ENCODE measurements at regions not wholly inside any gene's neighbourhood (a gene's known extent, or its start where the extent isn't known, plus 50 kb on each side); places are given as distances from the start of the nearest gene placed in this dataset.

DNA sequence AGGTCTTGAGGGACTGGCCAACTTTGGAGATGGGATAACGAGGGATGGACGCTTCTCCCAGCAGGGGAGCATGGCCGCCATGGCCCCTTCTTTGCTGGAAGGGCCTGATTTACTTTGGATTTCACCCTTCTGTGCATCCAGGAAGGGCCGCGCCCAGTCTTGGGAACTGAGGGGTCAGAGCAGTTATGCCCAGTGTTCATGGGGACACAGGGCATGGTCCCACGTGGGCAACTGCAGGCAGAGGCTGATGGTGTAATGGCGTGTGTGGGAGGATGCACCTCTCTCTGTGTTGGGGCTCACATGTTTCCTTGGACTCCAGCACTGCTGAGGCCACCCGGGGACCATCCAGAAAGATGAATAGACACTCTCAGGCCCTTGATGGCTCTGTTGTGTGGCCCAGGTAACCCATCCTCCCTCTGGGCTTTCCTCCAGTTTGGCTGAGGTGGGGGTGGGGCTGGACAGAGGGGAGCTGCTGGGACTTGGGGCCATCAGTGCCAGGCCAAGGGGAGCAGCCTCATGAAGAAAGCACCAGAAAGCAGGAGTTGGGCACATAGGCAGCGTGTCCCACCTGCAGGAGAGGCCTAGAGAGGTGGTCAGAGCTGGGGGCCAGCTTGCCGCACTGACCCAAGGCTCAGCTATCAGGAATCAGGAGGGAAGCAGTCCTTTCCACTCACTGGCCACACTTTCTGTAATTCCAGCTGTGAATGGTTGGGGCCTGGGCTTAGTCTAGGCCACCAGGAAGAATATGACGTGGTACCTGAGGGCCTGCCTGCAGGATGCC, 1033.9 kb downstream of the TBC1D22A start:
- H3K4me1 Mint-ChIP-seq = no peaks in the 10 kb centered on the region
- peaks cover 2% of the 10 kb centered on the region for H3K36me3 Mint-ChIP-seq (ENCODE audit: low read depth)
- peaks cover 3% of the 10 kb centered on the region for H3K27me3 Mint-ChIP-seq (ENCODE audit: low read depth)
- H3K4me3 Mint-ChIP-seq = no peak overlapping the region
- no peak for TF ChIP-seq CTCF (conservative IDR thresholded peaks at IDR 0.05)
- peaks cover 8% of the 10 kb centered on the region for H3K9me3 Mint-ChIP-seq
- no peak for DNase-seq (ENCODE audit: low read depth, low spot score)
- no peak overlapping the region for H3K27ac Mint-ChIP-seq (ENCODE audit: unreplicated experiment)

GRCh38 chr22:47795477-47796127, 1033.2 kb downstream of the TBC1D22A start:
- DNase-seq (ENCODE audit: low read depth, low spot score) = no peak
- no peak overlapping the region for H3K4me3 Mint-ChIP-seq
- no peak overlapping the region for H3K27ac Mint-ChIP-seq (ENCODE audit: unreplicated experiment)

DNA sequence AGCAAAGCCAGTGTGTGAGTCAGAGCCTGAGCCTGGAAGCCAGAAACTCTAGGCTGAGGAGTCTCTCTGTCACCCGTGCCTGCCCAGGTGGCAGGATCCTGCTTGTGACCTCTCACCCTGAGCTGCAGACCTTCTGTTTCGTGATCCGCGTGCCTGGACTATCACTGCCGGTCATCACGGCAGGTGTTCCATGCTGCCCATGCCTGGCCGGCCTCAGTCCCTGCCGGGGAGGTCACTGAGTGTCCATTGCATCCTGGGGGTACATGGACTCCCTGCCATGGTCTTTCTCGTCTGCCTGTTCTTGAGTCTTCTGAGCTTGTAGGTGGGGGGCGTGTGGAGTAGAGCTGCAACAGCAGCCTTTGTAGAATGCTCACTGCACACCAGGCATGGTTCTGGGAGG, 1032.4 kb downstream of the TBC1D22A start:
- Mint-ChIP-seq H3K27ac (ENCODE audit: unreplicated experiment) (no peak overlapping the region), H3K36me3 (ENCODE audit: low read depth) (peaks cover 2% of the 10 kb centered on the region), H3K27me3 (ENCODE audit: low read depth) (peaks cover 3% of the 10 kb centered on the region), H3K9me3 (peaks cover 8% of the 10 kb centered on the region), H3K4me1 (no peaks in the 10 kb centered on the region), H3K4me3 (no peak overlapping the region)
- DNase-seq (ENCODE audit: low read depth, low spot score) = no peak
- TF ChIP-seq CTCF (conservative IDR thresholded peaks at IDR 0.05) = no peak

More at GRCh38 chr22:47795477-47796127, 1033.2 kb downstream of the TBC1D22A start:
- H3K9me3 Mint-ChIP-seq = peaks cover 8% of the 10 kb centered on the region
- TF ChIP-seq CTCF (conservative IDR thresholded peaks at IDR 0.05) = no peak
- peaks cover 3% of the 10 kb centered on the region for H3K27me3 Mint-ChIP-seq (ENCODE audit: low read depth)
- H3K36me3 Mint-ChIP-seq (ENCODE audit: low read depth) = peaks cover 2% of the 10 kb centered on the region
- no peaks in the 10 kb centered on the region for H3K4me1 Mint-ChIP-seq

DNA sequence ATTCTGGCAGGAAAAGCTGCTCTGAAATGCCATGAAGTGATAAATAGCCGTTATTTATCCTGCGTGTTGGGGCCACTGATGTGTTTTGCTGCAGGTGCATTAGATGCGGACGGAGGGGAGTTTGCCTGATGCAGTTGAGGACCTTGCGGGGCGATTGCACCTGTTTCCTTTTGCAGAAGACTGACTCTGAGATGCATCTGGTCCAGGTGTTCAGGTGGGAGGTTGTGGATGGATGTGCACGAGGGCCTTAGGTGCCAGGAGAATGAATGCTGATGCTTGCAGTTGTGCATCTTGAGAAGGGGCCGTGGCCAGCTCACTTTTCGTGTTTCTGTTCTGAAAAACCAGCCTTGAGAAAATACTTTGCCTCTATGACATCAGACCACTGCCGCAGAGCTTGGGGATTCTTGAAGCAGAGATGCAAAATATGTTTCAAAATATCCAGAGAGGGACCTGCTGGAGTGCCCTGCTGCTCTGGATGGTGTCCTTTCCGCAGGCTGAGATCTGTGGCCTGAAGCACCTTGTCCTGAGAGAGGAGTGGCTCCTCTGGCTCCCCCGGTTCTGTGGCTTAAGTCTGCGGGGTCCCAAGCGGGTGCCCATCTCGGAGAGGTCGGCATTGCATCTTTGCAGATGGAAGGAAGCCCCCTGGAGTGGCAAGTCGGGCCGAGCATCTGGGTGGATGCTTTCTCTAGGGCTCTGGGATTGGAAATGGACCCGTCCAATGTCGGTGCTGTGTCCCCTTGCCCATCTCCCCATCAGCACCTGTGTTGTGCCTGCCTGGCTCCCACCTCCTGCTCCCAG, 1031.1 kb downstream of the TBC1D22A start:
- no peak for TF ChIP-seq CTCF (conservative IDR thresholded peaks at IDR 0.05)
- H3K36me3 Mint-ChIP-seq (ENCODE audit: low read depth) = peaks cover 2% of the 10 kb centered on the region
- no peak for DNase-seq (ENCODE audit: low read depth, low spot score)
- no peaks in the 10 kb centered on the region for H3K27me3 Mint-ChIP-seq (ENCODE audit: low read depth)
- peaks cover 3% of the 10 kb centered on the region for H3K9me3 Mint-ChIP-seq
- H3K27ac Mint-ChIP-seq (ENCODE audit: unreplicated experiment) = no peak overlapping the region
- no peaks in the 10 kb centered on the region for H3K4me1 Mint-ChIP-seq
- no peak overlapping the region for H3K4me3 Mint-ChIP-seq

DNA sequence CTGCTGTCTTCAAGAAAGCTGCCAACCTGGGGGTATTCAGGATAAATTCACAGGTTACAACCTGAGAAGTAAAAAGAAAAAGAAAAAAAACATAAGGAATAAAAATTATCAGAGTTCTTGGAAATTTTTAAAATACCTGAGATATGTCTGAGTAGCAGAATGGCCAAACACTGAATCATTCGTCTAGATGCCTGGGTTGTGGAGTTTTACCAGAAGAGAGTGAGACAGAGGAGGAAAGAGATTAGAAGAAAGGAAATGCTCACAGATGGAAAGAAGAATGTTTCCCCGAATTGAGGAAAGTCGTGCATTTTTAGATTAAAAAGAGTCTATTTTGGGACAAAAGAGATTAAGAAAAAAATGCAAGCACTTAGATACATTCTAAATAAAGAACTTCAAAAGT, 1026.7 kb downstream of the TBC1D22A start:
- H3K27ac Mint-ChIP-seq (ENCODE audit: unreplicated experiment) = no peak overlapping the region

More for the DNA sequence above, 1026.7 kb downstream of the TBC1D22A start:
- Mint-ChIP-seq H3K36me3 (ENCODE audit: low read depth) (no peaks in the 10 kb centered on the region), H3K27me3 (ENCODE audit: low read depth) (no peaks in the 10 kb centered on the region), H3K4me1 (no peaks in the 10 kb centered on the region), H3K9me3 (peaks cover 3% of the 10 kb centered on the region), H3K4me3 (no peak overlapping the region)
- no peak for TF ChIP-seq CTCF (conservative IDR thresholded peaks at IDR 0.05)
- DNase-seq (ENCODE audit: low read depth, low spot score) = no peak

All from neural crest cell (in vitro differentiated cells).